DOHH2 (cell line): ENCODE measurements at regions not wholly inside any gene's neighbourhood (a gene's known extent, or its start where the extent isn't known, plus 50 kb on each side); places are given as distances from the start of the nearest gene placed in this dataset.

Experiments used
- CTCF ChIP-seq: fragments of 200-600 bp; sonication (generic); IDR thresholded peaks from one replicate; pipeline ENCODE4 v1.5.1; 2014; ENCODE audit warnings: antibody characterized with exemption, mild to moderate bottlenecking, low read depth, low read length; ENCODE audit not compliant: poor library complexity, severe bottlenecking
- EZH2phosphoT487 ChIP-seq: fragments of 200-600 bp; sonication (generic); IDR thresholded peaks from 2 replicates; pipeline ENCODE4 v1.6.1; 2017; ENCODE audit warnings: borderline replicate concordance, mild to moderate bottlenecking, antibody characterized with exemption, low read length, moderate library complexity, mixed read lengths

GRCh38 chr12:77609016-77609415, 221.7 kb upstream of the NAV3 start:
- no peak for TF ChIP-seq CTCF
- TF ChIP-seq EZH2phosphoT487 = no peak
